HG02885 (cell line): ENCODE measurements at regions not wholly inside any gene's neighbourhood (a gene's known extent, or its start where the extent isn't known, plus 50 kb on each side); places are given as distances from the start of the nearest gene placed in this dataset.
"Not testable (repeated sequence)": the region's sequence is repeated elsewhere in the genome, so short reads cannot be mapped to it uniquely, and the experiment has no call there.

Experiments used
- ATAC-seq: cut with Tn5 transposase; IDR thresholded peaks from one replicate; pipeline ENCODE4 v1.9.1; 2021; ENCODE audit warnings: mild to moderate bottlenecking; ENCODE audit not compliant: unreplicated experiment, poor library complexity

DNA sequence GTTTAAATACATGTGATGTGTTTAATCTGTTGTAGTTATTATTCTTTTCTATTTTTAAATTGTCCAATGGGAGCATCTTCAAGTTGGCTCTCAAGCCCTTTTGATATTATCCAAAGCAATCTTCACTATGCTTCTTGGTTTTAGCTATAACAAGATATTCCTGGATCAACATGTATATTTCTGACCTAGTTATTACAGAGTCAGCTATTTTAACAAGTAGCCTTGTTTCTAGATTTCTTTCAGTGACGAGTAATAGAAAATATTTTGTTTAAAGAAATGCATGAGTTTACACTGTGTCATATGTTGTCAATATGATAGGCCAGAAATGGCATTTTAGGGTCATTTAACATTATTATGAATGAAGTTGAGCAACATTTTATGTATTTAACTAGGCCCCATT lies 421.8 kb upstream of the MAP2 start:
- no peak for ATAC-seq

DNA sequence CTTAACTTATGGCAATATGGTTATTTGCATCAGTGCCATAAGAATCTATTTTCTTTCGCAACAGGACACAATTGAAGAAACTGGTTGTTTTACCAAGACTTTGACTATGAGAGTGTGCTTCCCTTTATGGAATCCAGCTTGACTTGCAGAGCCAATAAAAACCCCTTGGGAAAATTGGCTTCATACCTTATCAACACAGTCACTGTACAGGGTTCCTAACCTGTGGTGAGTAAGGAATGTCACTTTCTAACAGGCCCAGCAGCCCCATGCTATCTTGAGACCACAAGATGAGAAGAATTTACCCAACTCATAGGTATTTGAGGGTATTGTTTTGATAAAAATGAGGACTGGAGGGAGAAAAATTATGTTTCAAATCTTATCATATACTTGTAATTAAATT lies 418.5 kb upstream of the MAP2 start:
- no peak for ATAC-seq

DNA sequence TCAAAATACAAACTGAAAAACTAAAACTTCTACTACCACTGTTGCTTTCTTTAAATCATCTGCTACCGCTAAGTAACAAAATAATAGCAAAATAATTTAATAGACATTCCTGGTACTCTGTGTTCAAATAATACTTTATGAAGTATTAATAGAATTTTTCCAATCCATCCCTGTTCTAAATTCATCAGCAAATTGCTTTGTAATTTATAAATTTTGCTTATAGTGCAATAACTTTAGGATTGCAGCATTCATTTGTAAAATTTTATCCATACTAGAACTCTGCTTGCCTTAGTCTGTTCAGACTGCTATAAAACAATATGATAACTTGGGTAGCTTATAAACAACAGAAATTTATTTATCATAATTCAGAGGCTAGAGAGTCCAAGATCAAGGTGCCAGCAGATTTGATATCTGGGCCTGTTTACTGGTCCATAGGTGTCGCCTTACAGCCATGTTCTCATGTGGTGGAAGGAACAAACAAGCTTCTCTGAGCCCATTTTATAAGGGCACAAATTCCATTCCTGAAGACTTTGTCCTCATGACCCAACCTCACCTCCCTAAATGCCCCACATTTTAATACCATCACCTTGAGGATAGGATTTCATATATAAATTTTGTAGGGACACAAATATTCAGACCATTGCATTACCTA lies 415.1 kb upstream of the MAP2 start:
- no peak for ATAC-seq

DNA sequence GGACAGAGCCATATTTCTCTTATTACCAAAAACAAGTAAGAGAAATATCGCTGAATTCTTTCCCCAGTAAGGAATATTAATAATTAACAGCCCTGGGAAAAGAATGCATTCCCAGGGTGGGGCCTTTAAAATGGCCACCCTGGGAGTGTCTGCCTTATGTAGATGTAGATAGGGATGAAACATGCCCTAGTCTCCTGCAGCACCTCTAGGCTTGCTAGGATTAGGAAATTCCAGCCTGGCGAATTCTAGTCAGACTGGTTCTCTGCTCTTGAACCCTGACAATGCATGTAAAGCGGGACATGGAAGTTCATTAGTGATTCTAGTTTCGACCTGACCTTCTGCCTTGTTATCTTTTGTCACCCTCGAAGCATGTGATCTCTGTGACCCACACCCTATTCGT lies 405.2 kb upstream of the MAP2 start:
- ATAC-seq = not testable (repeated sequence)

DNA sequence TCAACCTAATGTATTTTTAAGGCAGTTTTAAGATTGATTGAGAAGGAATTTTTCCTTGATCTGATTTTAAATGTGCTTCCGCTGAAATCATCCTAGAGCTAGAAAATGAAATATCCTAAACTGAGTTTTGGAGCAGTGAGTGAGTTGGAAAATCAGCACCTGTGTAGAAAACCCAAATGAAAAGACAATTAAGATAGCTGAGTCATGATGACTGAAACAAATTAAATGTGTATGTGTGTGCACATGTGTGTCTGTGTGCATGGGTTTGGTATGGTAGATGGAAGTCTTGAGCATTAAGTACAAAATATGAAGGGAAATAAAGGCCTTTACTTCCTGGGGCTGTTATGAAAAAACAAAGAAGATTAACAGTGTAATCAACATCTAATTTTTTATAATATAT lies 394.6 kb upstream of the MAP2 start:
- no peak for ATAC-seq

DNA sequence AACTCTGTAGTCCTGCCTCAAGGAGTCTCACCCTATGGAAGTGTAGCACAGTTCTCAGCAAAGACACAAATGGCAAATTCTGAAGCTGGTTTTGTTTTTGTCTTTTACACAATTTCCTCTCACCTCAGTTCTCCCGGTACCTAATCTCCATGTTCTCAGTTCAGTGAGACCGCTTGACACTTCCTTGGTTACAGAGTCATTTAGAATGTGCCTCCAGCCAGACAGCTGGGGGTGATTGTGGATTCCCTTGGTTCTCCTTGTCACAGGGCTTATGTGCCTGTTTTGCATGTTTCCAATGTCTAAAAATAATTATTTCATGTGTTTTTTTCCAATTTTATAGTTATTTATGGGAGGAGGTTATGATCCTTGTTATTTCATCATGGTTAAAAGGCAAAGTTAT lies 379.5 kb upstream of the MAP2 start:
- no peak for ATAC-seq

DNA sequence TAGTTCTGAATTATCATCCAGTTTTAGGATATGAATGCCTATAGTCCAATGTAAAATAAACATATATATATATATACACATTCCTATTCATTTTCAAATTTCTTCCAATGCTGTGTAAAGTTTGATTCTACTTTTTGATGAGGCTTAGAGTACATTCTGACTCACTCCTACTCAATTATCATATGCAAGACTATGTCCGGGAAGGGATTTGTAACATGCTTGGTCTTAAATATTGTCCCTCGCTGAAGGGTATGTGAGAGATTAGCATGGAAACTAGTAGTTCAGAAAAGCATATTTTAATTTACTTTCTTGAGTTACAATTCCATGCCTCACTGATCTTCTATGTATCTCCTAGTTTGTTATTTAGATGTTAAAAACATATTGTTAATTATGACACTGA lies 377.7 kb upstream of the MAP2 start:
- no peak for ATAC-seq

DNA sequence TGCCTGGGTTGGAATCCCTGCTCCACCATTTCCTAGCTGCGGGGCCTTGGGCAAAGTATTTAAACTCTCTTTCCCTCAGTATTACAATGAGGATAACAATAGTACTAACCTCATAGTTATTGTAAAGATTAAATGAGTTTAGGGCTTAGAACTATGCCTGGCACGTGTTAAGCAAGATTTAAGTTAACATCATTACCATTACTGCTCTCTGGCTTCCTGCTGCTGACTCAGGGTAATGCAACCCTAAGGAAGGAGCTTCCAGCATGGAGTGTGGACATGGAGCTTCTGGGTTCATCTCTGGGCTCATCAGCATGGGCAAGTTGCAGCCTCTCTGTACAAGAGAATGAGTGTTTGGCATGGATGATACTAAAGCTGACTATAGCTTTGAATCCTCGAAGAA lies 374.2 kb upstream of the MAP2 start:
- ATAC-seq = no peak

DNA sequence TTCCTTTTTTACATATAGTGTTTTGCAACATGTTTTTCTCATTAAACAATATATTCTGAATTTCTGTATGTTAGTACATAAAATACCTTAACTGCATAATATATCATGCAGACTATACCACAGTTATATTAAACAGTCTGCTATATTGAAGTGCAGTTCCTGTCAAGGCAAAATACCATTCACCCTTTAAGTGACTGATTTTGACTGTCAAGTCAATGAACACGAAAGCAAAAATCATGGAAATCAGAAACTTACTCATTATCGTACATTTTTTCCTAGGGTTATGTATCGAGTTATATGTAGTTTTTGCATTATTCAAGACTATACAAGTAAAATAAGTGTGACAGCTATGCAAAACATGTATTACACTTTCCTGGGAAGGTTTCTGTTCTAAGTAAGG lies 361.6 kb upstream of the MAP2 start:
- no peak for ATAC-seq

DNA sequence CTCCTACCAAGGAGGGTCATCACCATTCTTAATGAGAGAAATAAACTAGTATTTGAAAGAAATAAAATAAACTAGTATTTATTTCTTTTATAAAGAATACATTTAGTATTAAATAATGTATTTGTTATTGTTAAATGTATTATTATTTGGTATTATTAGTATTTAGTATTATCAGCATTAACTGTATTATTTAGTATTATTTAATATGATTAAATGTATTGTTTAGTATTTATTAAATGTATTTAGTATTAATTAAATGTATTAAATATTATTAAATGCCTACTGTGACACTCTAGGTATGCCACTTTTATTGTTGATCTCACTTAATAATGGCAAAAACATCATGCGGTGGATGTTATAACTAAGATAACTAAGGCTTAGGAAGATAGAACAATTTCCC lies 353.6 kb upstream of the MAP2 start:
- no peak for ATAC-seq

DNA sequence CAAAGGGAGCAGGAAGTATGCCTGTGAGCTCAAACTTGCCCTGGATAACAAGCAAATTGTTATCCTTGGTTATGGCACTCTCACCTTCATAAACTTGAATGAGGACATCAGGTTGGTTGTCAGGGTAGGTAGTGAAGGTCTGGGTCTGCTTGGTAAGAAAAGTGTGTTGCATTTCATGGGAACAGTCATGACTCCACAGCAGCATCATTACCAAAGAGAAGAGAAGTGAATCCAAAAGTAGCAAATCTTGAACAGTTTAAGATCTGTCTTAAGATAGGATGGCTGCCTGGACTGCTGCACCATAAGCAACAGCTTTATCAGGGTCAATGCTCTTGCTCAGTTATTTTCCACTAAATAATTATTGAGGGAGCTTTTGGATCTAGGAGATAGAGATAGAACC lies 350.7 kb upstream of the MAP2 start:
- ATAC-seq = no peak

DNA sequence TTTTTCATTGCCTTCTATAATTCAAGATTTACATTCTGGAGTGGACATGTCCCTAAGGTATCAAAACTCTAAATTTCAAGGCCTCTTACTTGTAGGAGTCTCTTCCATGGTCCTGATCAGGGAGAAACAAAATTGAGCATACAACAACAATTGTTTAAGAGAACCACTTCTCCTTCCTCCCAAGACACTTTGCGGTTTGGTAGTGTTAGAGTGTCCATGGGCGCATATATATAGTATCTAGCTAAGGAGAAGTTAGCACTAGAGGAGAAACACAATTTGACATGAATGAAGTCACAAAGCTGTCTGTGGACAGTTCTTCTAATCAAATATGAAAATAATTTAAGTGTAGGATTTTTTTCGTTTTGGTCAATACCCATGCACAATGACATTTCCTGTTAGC lies 349.1 kb upstream of the MAP2 start:
- no peak for ATAC-seq

DNA sequence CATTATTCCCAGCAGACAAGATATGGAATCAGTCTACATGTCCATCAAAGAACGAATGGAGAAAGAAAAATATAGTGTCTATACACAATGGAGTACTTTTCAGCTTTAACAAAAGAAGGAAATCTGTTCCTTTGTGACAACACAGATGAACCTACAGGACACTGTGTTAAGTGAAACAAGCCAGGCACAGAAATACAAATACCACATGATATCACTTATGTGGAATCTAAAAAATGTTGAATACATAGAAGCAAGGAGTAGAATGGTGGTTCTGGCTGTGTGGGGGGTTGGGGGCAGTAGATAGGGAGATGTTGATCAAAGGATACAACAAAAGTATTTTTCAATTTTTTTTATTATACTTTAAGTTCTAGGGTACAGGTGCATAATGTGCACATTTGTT lies 347.7 kb upstream of the MAP2 start:
- ATAC-seq = no peak

DNA sequence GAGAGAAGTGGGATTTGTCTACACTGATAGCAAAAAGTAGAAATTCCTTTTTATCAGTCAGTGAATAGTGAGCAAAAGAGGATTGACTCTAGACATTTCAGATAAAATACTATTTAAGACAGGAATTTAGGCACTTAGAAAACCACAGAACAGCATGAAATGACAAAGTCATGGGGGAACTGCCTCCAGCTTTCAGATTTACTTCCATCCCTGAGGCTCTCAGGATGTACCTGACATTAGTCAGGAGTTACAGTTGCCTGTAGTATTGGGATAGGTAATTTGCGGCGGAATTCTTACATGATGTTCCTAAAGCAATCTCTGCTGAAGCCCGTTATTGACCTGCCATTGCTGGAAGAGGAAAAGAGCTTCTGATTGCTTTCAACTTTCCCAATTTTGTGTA lies 337.1 kb upstream of the MAP2 start:
- no peak for ATAC-seq

DNA sequence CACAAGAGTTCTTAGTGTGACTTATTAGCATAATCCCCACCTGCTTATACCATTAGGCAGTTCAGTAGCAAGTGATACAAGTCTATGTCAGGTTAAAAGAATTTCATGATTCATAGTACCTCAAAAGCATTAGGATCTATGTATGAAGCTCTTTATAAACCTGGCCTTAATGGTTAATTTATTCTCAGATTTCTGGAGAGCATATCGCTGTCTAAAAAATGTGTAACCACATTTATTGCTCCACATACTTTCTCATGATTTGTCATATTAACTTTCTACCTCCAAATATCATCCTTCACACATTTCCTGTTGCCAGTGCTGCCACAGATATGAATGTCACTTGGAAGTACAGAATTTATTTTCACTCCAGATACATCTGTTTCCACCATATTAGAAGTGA lies 332.8 kb upstream of the MAP2 start:
- no peak for ATAC-seq

DNA sequence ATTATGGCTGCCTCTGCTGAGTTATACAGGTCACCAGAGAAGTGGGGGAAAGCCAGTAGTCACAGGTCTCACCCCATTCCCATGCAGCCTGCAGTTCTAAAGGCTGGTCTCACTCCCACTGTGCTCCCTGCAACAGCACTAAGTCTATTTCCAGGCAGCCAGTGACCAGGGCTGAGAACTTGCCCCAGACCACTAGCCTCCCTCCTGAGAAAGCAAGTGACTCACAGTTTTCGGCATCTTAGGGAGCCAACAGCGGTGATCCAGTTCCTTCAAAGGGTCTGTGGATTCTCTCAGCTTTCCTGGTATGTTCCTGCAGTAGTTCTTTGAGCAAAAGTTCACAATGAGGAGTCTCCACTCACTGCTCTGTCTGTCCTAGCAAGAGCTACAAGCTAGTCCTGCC lies 329.6 kb upstream of the MAP2 start:
- no peak for ATAC-seq

DNA sequence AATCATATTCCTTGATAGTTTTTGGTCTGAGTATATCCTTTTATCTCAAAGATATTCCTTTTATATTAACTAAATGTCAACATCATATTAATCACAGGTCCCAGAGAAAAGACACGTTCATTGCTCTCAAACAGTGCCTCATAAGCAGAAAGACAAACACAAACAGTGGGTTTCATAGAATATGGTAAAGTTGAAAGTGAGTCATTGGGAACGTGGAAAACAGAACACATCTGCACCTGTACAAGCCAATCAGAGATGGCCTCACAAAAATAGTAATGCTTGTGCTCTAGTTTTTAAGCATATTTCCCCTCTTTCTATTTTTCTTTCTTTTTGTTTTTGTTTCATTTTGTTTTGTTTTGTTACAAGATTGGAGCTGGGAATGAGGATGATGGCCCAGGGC lies 328.4 kb upstream of the MAP2 start:
- ATAC-seq = no peak

DNA sequence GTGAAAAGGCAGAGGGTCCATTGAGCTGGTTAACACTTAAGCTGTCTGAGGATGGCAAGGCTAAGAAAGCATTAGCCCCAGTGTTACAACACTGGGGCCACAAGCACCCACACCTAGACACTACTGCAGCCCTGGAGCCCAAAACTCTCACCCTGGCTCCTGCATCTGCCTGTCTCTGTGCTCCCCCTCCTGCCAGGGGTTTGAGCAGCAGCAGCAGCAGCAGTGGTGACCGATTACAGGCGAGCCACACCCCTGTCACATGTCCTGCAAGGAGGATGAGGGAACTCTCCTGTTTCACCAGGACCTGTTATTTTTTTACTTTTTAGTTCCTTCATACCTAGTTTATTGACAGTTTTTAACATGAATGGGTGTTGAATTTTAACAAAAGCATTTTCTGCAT lies 326.7 kb upstream of the MAP2 start:
- ATAC-seq = no peak

DNA sequence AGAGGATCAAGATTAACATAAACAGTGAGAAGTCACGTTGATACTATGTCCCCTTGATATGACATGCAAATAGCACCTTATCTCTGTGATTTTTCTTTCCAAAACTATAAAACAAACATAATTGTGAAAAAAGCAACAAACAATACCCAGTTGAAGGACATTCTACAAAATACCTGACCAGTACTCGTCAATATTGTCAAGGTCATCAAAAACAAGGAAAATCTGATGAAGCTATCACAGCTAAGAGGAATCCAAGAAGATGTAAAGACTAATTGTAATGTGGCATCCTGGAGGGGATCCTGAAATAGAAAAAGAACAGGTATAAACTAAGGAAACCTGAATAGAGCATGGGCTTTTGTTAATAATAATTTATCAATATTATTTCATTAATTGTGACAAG lies 321.5 kb upstream of the MAP2 start:
- no peak for ATAC-seq

DNA sequence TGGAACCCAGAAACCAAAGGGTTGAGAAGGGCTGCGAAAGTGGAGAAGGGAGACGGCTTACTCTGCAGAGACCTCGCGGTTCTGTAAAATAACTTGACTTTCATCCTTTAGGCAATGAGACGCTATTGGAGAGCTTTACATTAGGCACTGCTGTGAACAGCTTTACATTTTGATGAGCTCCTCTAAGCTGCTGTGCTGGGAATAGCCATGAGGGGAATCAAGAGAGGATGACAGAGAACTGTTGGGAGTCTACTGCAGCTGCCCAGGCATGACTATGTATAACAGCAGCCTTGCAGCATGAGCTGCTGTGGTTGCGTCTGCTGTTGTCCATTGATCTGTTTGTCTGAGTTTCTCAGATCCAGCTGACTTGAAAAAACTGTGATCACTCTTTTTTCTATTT lies 310.8 kb upstream of the MAP2 start:
- no peak for ATAC-seq

DNA sequence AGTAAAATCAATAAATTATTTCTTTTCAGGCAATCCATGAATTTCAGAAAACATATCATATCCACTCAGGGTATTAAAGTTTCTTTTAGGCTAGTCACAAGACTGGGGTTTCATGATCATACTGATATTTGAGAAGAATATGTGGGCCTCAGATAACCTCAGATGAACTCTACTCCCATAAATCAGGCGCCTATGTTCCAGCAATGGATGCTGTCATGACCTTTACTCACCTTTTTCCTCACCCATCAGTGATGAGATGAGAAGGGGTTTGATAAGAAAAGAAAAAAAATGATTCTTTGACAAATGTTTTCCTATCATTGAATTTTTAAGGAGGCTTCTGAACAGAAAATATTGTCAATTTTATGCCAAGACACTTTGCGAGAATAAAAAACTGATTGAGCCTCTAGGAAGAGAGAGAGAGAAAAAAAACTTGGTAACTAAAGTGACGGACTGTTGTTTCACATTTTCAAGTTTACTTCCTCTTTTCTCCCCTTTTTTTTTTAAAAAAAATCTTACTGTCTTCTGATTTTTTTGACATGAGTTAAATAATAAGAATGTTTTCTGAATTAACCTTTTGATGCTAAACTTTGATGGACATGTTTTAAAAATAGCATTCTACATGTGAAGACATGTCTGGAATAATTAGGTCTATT lies 309.1 kb upstream of the MAP2 start:
- ATAC-seq = no peak

DNA sequence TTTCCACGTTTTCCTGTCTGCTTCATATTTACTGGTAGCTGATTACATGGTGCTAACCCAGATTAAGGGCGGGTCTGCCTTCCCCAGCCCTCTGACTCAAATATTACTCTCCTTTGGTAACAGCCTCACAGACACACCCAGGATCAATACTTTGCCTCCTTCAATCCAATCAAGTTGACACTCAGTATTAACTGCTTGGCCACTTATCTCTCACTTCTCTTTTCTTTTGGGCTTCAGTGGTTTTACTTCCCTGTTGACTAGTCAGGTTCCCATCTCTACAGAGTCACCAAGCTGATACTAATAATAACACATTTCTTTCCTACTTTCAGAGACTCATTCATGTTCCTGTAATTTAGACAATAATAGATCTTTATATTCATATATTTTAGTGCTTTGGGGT lies 302.2 kb upstream of the MAP2 start:
- peak; percentile 91 for ATAC-seq

DNA sequence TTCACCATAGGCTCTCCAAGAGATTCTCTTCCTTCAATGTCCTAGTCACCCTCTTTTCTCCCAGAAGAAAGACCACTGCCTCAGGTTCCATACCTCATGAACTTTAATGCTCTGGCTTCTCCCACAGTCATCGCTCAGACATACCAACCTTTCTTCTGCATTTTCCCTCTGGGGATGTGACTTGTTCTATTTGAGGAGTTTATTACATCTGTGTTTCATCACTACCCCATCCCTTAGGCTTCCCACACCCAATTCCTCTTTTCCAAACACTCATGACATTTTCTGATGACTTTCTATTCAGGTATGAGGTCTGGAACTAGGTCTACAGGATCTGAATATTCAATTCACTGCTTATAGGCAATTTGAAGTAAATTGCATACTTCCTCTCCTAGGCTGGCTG lies 298.6 kb upstream of the MAP2 start:
- ATAC-seq = no peak
